ENCODE measurements at regions not wholly inside any gene's neighbourhood (a gene's known extent, or its start where the extent isn't known, plus 50 kb on each side); places are given as distances from the start of the nearest gene placed in this dataset.

GRCh38 chr20:57946559-57947315 lies 236.9 kb upstream of the PMEPA1 start:
- Histone ChIP-seq H2BK120ac (ENCODE audit: low read depth, low read length) (no peak overlapping the region), H3K14ac (ENCODE audit: low read length in 2 of 2) (no peak overlapping the region), H3K36me3 (ENCODE audit: control insufficient read depth in 1 of 2, insufficient read depth in 2 of 2, low read depth in 1 of 2, low read length in 2 of 2) (no peaks in the 10 kb centered on the region), H3K79me1 (replicated peaks; ENCODE audit: low read length, poor library complexity, severe bottlenecking) (no peaks in the 10 kb centered on the region), H3K27ac (ENCODE audit: low read length, poor library complexity, severe bottlenecking) (no peak overlapping the region), H3K27me3 (ENCODE audit: control insufficient read depth in 1 of 2, insufficient read depth in 1 of 2, low read length in 2 of 2) (peaks cover 0 to 40% of the 10 kb centered on the region in 2 experiments), H2BK5ac (ENCODE audit: low read depth, low read length, poor library complexity, severe bottlenecking) (no peak overlapping the region), H2AFZ (ENCODE audit: low read depth, low read length) (no peak overlapping the region), H3K9me3 (ENCODE audit: control insufficient read depth, low read length) (no peaks in the 10 kb centered on the region), H3K4me3 (ENCODE audit: insufficient read depth in 1 of 2, low read depth in 1 of 2, low read length in 2 of 2) (no peak overlapping the region), H2AK5ac (ENCODE audit: low read length, severe bottlenecking) (no peak overlapping the region), H3K4me1 (ENCODE audit: control insufficient read depth, insufficient read depth, low read depth, low read length) (no peaks in the 10 kb centered on the region), H3K23ac (ENCODE audit: low read length in 2 of 2) (no peak overlapping the region), H2BK15ac (ENCODE audit: low read depth, poor library complexity, severe bottlenecking) (no peak overlapping the region), H3K9ac (ENCODE audit: low read length) (no peak overlapping the region), H3K4me2 (ENCODE audit: low read length, poor library complexity, severe bottlenecking) (no peak overlapping the region), H2BK12ac (ENCODE audit: low read length in 2 of 2) (no peak overlapping the region), H3K18ac (ENCODE audit: low read depth in 1 of 2, low read length in 2 of 2) (no peak overlapping the region), H4K8ac (ENCODE audit: low read length) (no peak overlapping the region), H4K91ac (ENCODE audit: low read length) (no peak overlapping the region), H3K4ac (ENCODE audit: low read depth in 1 of 2, low read length in 2 of 2) (no peak overlapping the region)
- DNase-seq = no peak
- WGBS = 76% methylated on average over 8 of the region's 8 CpGs

- H3K9ac ChIP-seq (ENCODE audit: low read length) = no peak overlapping the region
- H3K23ac ChIP-seq (ENCODE audit: low read length in 2 of 2) = no peak overlapping the region
- H3K36me3 ChIP-seq (ENCODE audit: control insufficient read depth in 1 of 2, insufficient read depth in 2 of 2, low read depth in 1 of 2, low read length in 2 of 2) = no peaks in the 10 kb centered on the region
- no peak overlapping the region for H2BK120ac ChIP-seq (ENCODE audit: low read depth, low read length)
- H3K79me1 ChIP-seq (replicated peaks; ENCODE audit: low read length, poor library complexity, severe bottlenecking) = no peaks in the 10 kb centered on the region
- 94% methylated on average over 6 of the region's 6 CpGs for WGBS
- no peak overlapping the region for H4K91ac ChIP-seq (ENCODE audit: low read length)
- H2AFZ ChIP-seq (ENCODE audit: low read depth, low read length) = no peak overlapping the region
- DNase-seq = no peak
- no peak overlapping the region for H3K4me3 ChIP-seq (ENCODE audit: insufficient read depth in 1 of 2, low read depth in 1 of 2, low read length in 2 of 2)
- H2BK5ac ChIP-seq (ENCODE audit: low read depth, low read length, poor library complexity, severe bottlenecking) = no peak overlapping the region
- H3K4me2 ChIP-seq (ENCODE audit: low read length, poor library complexity, severe bottlenecking) = no peak overlapping the region
- H3K18ac ChIP-seq (ENCODE audit: low read depth in 1 of 2, low read length in 2 of 2) = no peak overlapping the region
- no peak overlapping the region for H3K4ac ChIP-seq (ENCODE audit: low read depth in 1 of 2, low read length in 2 of 2)
- H3K27me3 ChIP-seq (ENCODE audit: control insufficient read depth in 1 of 2, insufficient read depth in 1 of 2, low read length in 2 of 2) = peaks cover 0 to 50% of the 10 kb centered on the region in 2 experiments
- H3K4me1 ChIP-seq (ENCODE audit: control insufficient read depth, insufficient read depth, low read depth, low read length) = no peaks in the 10 kb centered on the region
- H2BK15ac ChIP-seq (ENCODE audit: low read depth, poor library complexity, severe bottlenecking) = no peak overlapping the region
- no peak overlapping the region for H2BK12ac ChIP-seq (ENCODE audit: low read length in 2 of 2)
- no peaks in the 10 kb centered on the region for H3K9me3 ChIP-seq (ENCODE audit: control insufficient read depth, low read length)
- no peak overlapping the region for H3K14ac ChIP-seq (ENCODE audit: low read length in 2 of 2)
- no peak overlapping the region for H4K8ac ChIP-seq (ENCODE audit: low read length)
- no peak overlapping the region for H3K27ac ChIP-seq (ENCODE audit: low read length, poor library complexity, severe bottlenecking)
- no peak overlapping the region for H2AK5ac ChIP-seq (ENCODE audit: low read length, severe bottlenecking)
Observed at GRCh38 chr20:57944988-57945387, 235.2 kb upstream of the PMEPA1 start.

- H2BK5ac ChIP-seq (ENCODE audit: low read depth, low read length, poor library complexity, severe bottlenecking) = no peak overlapping the region
- H2AFZ ChIP-seq (ENCODE audit: low read depth, low read length) = no peak overlapping the region
- H3K27ac ChIP-seq (ENCODE audit: low read length, poor library complexity, severe bottlenecking) = no peak overlapping the region
- no peak overlapping the region for H3K4me3 ChIP-seq (ENCODE audit: insufficient read depth in 1 of 2, low read depth in 1 of 2, low read length in 2 of 2)
- no peak for DNase-seq
- H3K23ac ChIP-seq (ENCODE audit: low read length in 2 of 2) = no peak overlapping the region
- H2BK120ac ChIP-seq (ENCODE audit: low read depth, low read length) = no peak overlapping the region
- no peak overlapping the region for H3K9ac ChIP-seq (ENCODE audit: low read length)
- H2BK12ac ChIP-seq (ENCODE audit: low read length in 2 of 2) = no peak overlapping the region
- H3K18ac ChIP-seq (ENCODE audit: low read depth in 1 of 2, low read length in 2 of 2) = no peak overlapping the region
- H2BK15ac ChIP-seq (ENCODE audit: low read depth, poor library complexity, severe bottlenecking) = no peak overlapping the region
- H3K14ac ChIP-seq (ENCODE audit: low read length in 2 of 2) = no peak overlapping the region
- no peaks in the 10 kb centered on the region for H3K4me1 ChIP-seq (ENCODE audit: control insufficient read depth, insufficient read depth, low read depth, low read length)
- no peaks in the 10 kb centered on the region for H3K79me1 ChIP-seq (replicated peaks; ENCODE audit: low read length, poor library complexity, severe bottlenecking)
- no peak overlapping the region for H4K91ac ChIP-seq (ENCODE audit: low read length)
- H3K36me3 ChIP-seq (ENCODE audit: control insufficient read depth in 1 of 2, insufficient read depth in 2 of 2, low read depth in 1 of 2, low read length in 2 of 2) = no peaks in the 10 kb centered on the region
- H2AK5ac ChIP-seq (ENCODE audit: low read length, severe bottlenecking) = no peak overlapping the region
- H3K9me3 ChIP-seq (ENCODE audit: control insufficient read depth, low read length) = no peaks in the 10 kb centered on the region
- H3K4me2 ChIP-seq (ENCODE audit: low read length, poor library complexity, severe bottlenecking) = no peak overlapping the region
- H3K27me3 ChIP-seq (ENCODE audit: control insufficient read depth in 1 of 2, insufficient read depth in 1 of 2, low read length in 2 of 2) = peaks cover 0 to 60% of the 10 kb centered on the region in 2 experiments
- H4K8ac ChIP-seq (ENCODE audit: low read length) = no peak overlapping the region
- WGBS = 96% methylated on average over 5 of the region's 7 CpGs
- H3K4ac ChIP-seq (ENCODE audit: low read depth in 1 of 2, low read length in 2 of 2) = no peak overlapping the region
Observed at GRCh38 chr20:57943950-57944349, 234.1 kb upstream of the PMEPA1 start.

- H3K4me1 ChIP-seq (ENCODE audit: control insufficient read depth, insufficient read depth, low read depth, low read length) = no peaks in the 10 kb centered on the region
- no peak overlapping the region for H4K91ac ChIP-seq (ENCODE audit: low read length)
- H3K27me3 ChIP-seq (ENCODE audit: control insufficient read depth in 1 of 2, insufficient read depth in 1 of 2, low read length in 2 of 2) = peaks cover 0 to 66% of the 10 kb centered on the region in 2 experiments
- H4K8ac ChIP-seq (ENCODE audit: low read length) = no peak overlapping the region
- no peak overlapping the region for H2AFZ ChIP-seq (ENCODE audit: low read depth, low read length)
- DNase-seq = no peak
- no peaks in the 10 kb centered on the region for H3K9me3 ChIP-seq (ENCODE audit: control insufficient read depth, low read length)
- no peak overlapping the region for H3K4ac ChIP-seq (ENCODE audit: low read depth in 1 of 2, low read length in 2 of 2)
- no peaks in the 10 kb centered on the region for H3K36me3 ChIP-seq (ENCODE audit: control insufficient read depth in 1 of 2, insufficient read depth in 2 of 2, low read depth in 1 of 2, low read length in 2 of 2)
- H3K18ac ChIP-seq (ENCODE audit: low read depth in 1 of 2, low read length in 2 of 2) = no peak overlapping the region
- H2BK5ac ChIP-seq (ENCODE audit: low read depth, low read length, poor library complexity, severe bottlenecking) = no peak overlapping the region
- no peak overlapping the region for H2BK12ac ChIP-seq (ENCODE audit: low read length in 2 of 2)
- H2BK15ac ChIP-seq (ENCODE audit: low read depth, poor library complexity, severe bottlenecking) = no peak overlapping the region
- no peak overlapping the region for H3K14ac ChIP-seq (ENCODE audit: low read length in 2 of 2)
- WGBS = 80% methylated on average over 9 of the region's 9 CpGs
- no peak overlapping the region for H3K4me2 ChIP-seq (ENCODE audit: low read length, poor library complexity, severe bottlenecking)
- H2BK120ac ChIP-seq (ENCODE audit: low read depth, low read length) = no peak overlapping the region
- H3K79me1 ChIP-seq (replicated peaks; ENCODE audit: low read length, poor library complexity, severe bottlenecking) = no peaks in the 10 kb centered on the region
- H3K4me3 ChIP-seq (ENCODE audit: insufficient read depth in 1 of 2, low read depth in 1 of 2, low read length in 2 of 2) = no peak overlapping the region
- H3K9ac ChIP-seq (ENCODE audit: low read length) = no peak overlapping the region
- H2AK5ac ChIP-seq (ENCODE audit: low read length, severe bottlenecking) = no peak overlapping the region
- no peak overlapping the region for H3K27ac ChIP-seq (ENCODE audit: low read length, poor library complexity, severe bottlenecking)
- no peak overlapping the region for H3K23ac ChIP-seq (ENCODE audit: low read length in 2 of 2)
Observed at GRCh38 chr20:57943291-57943690, 233.5 kb upstream of the PMEPA1 start.
